ENCODE measurements at regions not wholly inside any gene's neighbourhood (a gene's known extent, or its start where the extent isn't known, plus 50 kb on each side); places are given as distances from the start of the nearest gene placed in this dataset.

GRCh38 chr4:130329036-130329435 lies 1233.1 kb downstream of the C4orf33 start:
- no peaks in the 10 kb centered on the region for H3K27me3 ChIP-seq (ENCODE audit: control insufficient read depth in 4 of 4, insufficient read depth in 4 of 4, low read length in 3 of 4)
- TF ChIP-seq, protein P1, sequence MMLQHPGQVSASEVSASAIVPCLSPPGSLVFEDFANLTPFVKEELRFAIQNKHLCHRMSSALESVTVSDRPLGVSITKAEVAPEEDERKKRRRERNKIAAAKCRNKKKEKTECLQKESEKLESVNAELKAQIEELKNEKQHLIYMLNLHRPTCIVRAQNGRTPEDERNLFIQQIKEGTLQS (IDR thresholded peaks at IDR 0.05): no peak
- TF ChIP-seq YY1 (IDR thresholded peaks at IDR 0.05) (no peak), CTCF (IDR thresholded peaks at IDR 0.05; ENCODE audit: low read depth, low read length, missing input control) (no peak), FOXA1 (IDR thresholded peaks at IDR 0.05) (no peak), NR2F2 (IDR thresholded peaks at IDR 0.05) (no peak), HNF4A (conservative IDR thresholded peaks at IDR 0.05) (no peak), SP1 (IDR thresholded peaks at IDR 0.05) (no peak), ZBTB33 (IDR thresholded peaks at IDR 0.05) (no peak), JUND (IDR thresholded peaks at IDR 0.05) (no peak), RAD21 (IDR thresholded peaks at IDR 0.05) (no peak), TAF1 (conservative IDR thresholded peaks at IDR 0.05) (no peak), MAX (IDR thresholded peaks at IDR 0.05) (no peak), HNF4G (IDR thresholded peaks at IDR 0.05) (no peak), RXRA (IDR thresholded peaks at IDR 0.05) (no peak), FOXA2 (IDR thresholded peaks at IDR 0.05) (no peak), EGR1 (IDR thresholded peaks at IDR 0.05; ENCODE audit: low read depth in 2 of 2) (no peak), GABPA (IDR thresholded peaks at IDR 0.05 in 1 of 2, conservative IDR thresholded peaks at IDR 0.05 in 1 of 2) (no peak), REST (IDR thresholded peaks at IDR 0.05) (no peak)
- no peaks in the 10 kb centered on the region for H3K9me3 ChIP-seq (ENCODE audit: control insufficient read depth in 4 of 4, low read length in 3 of 4)
- no peak for DNase-seq (ENCODE audit: low spot score)
- no peaks in the 10 kb centered on the region for H3K36me3 ChIP-seq (ENCODE audit: control insufficient read depth in 4 of 4, insufficient read depth in 3 of 4, low read depth in 1 of 4, low read length in 3 of 4)
- H3K27ac ChIP-seq (ENCODE audit: low read depth in 1 of 2, low read length in 2 of 2): no peak overlapping the region
- H3K4me3 ChIP-seq (ENCODE audit: low read depth in 1 of 3, low read length in 3 of 3): no peak overlapping the region
- peaks cover 0 to 9% (median 1%) of the 10 kb centered on the region in 4 donors for H3K4me1 ChIP-seq (ENCODE audit: control insufficient read depth in 4 of 4, insufficient read depth in 4 of 4, low read length in 3 of 4)
- no peak overlapping the region for H3K9ac ChIP-seq (ENCODE audit: low read depth in 1 of 2, low read length in 2 of 2)
